ENCODE measurements at regions not wholly inside any gene's neighbourhood (a gene's known extent, or its start where the extent isn't known, plus 50 kb on each side); places are given as distances from the start of the nearest gene placed in this dataset.

DNA sequence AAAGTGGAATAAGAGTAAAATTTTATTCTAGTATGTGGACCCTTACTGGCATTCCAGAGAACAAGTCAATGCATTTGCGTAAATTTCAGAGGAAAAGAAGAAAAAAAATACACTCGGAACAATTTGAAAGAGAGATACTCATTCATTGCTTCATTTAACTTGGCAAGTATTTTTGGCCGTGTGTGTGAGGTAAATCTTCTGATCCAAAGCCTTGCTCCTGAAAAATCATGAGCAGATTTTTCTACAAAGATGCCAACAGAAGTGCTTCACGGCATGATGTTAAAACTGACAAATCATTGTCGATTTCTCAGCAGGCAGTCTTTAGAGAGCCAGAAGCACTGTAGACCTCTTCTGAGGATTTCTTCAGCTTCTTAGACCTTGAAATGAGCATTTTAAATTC lies 194.0 kb downstream of the COX18 start:
- no peak for ATAC-seq (ENCODE audit: low read depth)
- H4K8ac ChIP-seq (ENCODE audit: low read depth in 2 of 2, low read length in 2 of 2) = no peak overlapping the region
- BruUV-seq (replicated peaks) = no TSS peak
- H3K27me3 ChIP-seq (ENCODE audit: control insufficient read depth, insufficient read depth, low read length) = no peaks in the 10 kb centered on the region
- no peak overlapping the region for H2BK120ac ChIP-seq (ENCODE audit: low read depth, low read length)
- no peaks in the 10 kb centered on the region for H3K9me3 ChIP-seq (ENCODE audit: control insufficient read depth, insufficient read depth, low read length)
- H3K27ac ChIP-seq (ENCODE audit: insufficient read depth, low read length) = no peak overlapping the region
- H2BK20ac ChIP-seq (ENCODE audit: low read depth, low read length) = no peak overlapping the region
- no peak overlapping the region for H3K56ac ChIP-seq (ENCODE audit: extremely low read depth, insufficient read depth, low read length)
- H2BK15ac ChIP-seq (ENCODE audit: low read depth, low read length) = no peak overlapping the region
- no peak overlapping the region for H2AK9ac ChIP-seq (replicated peaks; ENCODE audit: low read depth, low read length, poor library complexity)
- H3K4me3 ChIP-seq (ENCODE audit: insufficient read depth, low read depth, low read length) = no peak overlapping the region
- H3K36me3 ChIP-seq (ENCODE audit: control insufficient read depth, insufficient read depth, low read length) = no peaks in the 10 kb centered on the region
- H3K9ac ChIP-seq (ENCODE audit: low read depth, low read length) = no peak overlapping the region
- no peak for DNase-seq
- no peak overlapping the region for H4K91ac ChIP-seq (ENCODE audit: insufficient read depth, low read depth, low read length)
- in situ Hi-C loops (cut with MboI; ENCODE audit: low sequenced_read_pairs) = no loop called here
- TF ChIP-seq, protein P1, sequence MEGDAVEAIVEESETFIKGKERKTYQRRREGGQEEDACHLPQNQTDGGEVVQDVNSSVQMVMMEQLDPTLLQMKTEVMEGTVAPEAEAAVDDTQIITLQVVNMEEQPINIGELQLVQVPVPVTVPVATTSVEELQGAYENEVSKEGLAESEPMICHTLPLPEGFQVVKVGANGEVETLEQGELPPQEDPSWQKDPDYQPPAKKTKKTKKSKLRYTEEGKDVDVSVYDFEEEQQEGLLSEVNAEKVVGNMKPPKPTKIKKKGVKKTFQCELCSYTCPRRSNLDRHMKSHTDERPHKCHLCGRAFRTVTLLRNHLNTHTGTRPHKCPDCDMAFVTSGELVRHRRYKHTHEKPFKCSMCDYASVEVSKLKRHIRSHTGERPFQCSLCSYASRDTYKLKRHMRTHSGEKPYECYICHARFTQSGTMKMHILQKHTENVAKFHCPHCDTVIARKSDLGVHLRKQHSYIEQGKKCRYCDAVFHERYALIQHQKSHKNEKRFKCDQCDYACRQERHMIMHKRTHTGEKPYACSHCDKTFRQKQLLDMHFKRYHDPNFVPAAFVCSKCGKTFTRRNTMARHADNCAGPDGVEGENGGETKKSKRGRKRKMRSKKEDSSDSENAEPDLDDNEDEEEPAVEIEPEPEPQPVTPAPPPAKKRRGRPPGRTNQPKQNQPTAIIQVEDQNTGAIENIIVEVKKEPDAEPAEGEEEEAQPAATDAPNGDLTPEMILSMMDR (conservative IDR thresholded peaks at IDR 0.05; ENCODE audit: low read depth, low read length) = no peak
- no peak for TF ChIP-seq RAD21 (IDR thresholded peaks at IDR 0.05; ENCODE audit: low read length)
- no peak for TF ChIP-seq POLR2A (IDR thresholded peaks at IDR 0.05; ENCODE audit: low read depth, low read length)
- no peak for TF ChIP-seq RFX5 (IDR thresholded peaks at IDR 0.05; ENCODE audit: low read depth, low read length)
- TF ChIP-seq CEBPB (IDR thresholded peaks at IDR 0.05; ENCODE audit: low read depth, low read length) = no peak
- no peak for TF ChIP-seq MAFK (IDR thresholded peaks at IDR 0.05; ENCODE audit: low read depth, low read length)
- no peak overlapping the region for H2AFZ ChIP-seq (replicated peaks; ENCODE audit: low read length, poor library complexity)
- ChIA-PET CTCF (no interaction called here), POLR2A (ENCODE audit: unreplicated experiment) (no interaction called here)
- intact Hi-C loops (cut with micrococcal nuclease) = no loop called here
- H3K4ac ChIP-seq (ENCODE audit: low read depth, low read length) = no peak overlapping the region
- no peak overlapping the region for H3K14ac ChIP-seq (replicated peaks; ENCODE audit: low read depth, low read length)
- dilution Hi-C loops (cut with HindIII; ENCODE audit: low sequenced_read_pairs, unreplicated experiment) = no loop called here
- H2BK5ac ChIP-seq (ENCODE audit: low read depth, low read length, poor library complexity, severe bottlenecking) = no peak overlapping the region
- H3K23ac ChIP-seq (ENCODE audit: low read depth, low read length) = no peak overlapping the region
- WGBS, 2 experiments (ENCODE audit: extremely low coverage in 2 of 2, insufficient read length in 1 of 2) = 0% methylated on average over 1 of the region's 5 CpGs; no CpG with 5 or more reads in 1 of the 2 experiments
- H4K20me1 ChIP-seq (ENCODE audit: insufficient read depth, low read length) = no peaks in the 10 kb centered on the region
- no peaks in the 10 kb centered on the region for H3K4me1 ChIP-seq (ENCODE audit: control insufficient read depth, insufficient read depth, low read length)
- H2AK5ac ChIP-seq (ENCODE audit: low read depth, low read length) = no peak overlapping the region
- no peaks in the 10 kb centered on the region for H3K79me1 ChIP-seq (ENCODE audit: low read depth in 1 of 2, low read length in 2 of 2)
- H3K9me1 ChIP-seq (ENCODE audit: insufficient read depth, low read length) = no peaks in the 10 kb centered on the region
- no peak overlapping the region for H4K5ac ChIP-seq (ENCODE audit: low read depth, low read length)
- H3K4me2 ChIP-seq (ENCODE audit: low read depth, low read length) = no peak overlapping the region
- no peak overlapping the region for H3K18ac ChIP-seq (ENCODE audit: low read depth, low read length)

All from IMR-90 (cell line).